Heart right ventricle (tissue), 16 donors: ENCODE measurements at regions not wholly inside any gene's neighbourhood (a gene's known extent, or its start where the extent isn't known, plus 50 kb on each side); places are given as distances from the start of the nearest gene placed in this dataset.
A peak's percentile ranks its signal among the peaks of the same experiment; 100 is the strongest.

ENCODE experiments used
- ATAC-seq, 8 donors: fragments of 200-7000 bp; cut with Tn5 transposase; one replicate each; pipeline ENCODE4 v1.9.1; 2020; ENCODE audit warnings: mild to moderate bottlenecking in 8 of 8, moderate library complexity in 8 of 8, moderate number of reproducible peaks in 1 of 8
- DNase-seq, 2 donors: peaks; one replicate each; pipeline ENCODE4 v3.0.0-alpha.2; 2020
- H3K27ac ChIP-seq, 10 donors: fragments of 200-600 bp; sonication (generic) in 2 of 10; one replicate each; pipeline versions ENCODE4 v1.5.0 to v1.8.0; 2020 to 2022; ENCODE audit warnings: mild to moderate bottlenecking in 3 of 10
- H3K27me3 ChIP-seq, 7 donors: fragments of 200-600 bp; one replicate each; pipeline ENCODE4 v1.8.0; 2021 to 2022; ENCODE audit warnings: mild to moderate bottlenecking in 2 of 7
- H3K36me3 ChIP-seq, 9 donors: fragments of 200-600 bp; sonication (generic) in 1 of 9; one replicate each; pipeline versions ENCODE4 v1.5.0 to v1.8.0; 2020 to 2022; ENCODE audit warnings: mild to moderate bottlenecking in 2 of 9
- H3K4me1 ChIP-seq, 9 donors: fragments of 200-600 bp; sonication (generic) in 1 of 9; one replicate each; pipeline versions ENCODE4 v1.5.0 to v1.8.0; 2020 to 2022; ENCODE audit warnings: mild to moderate bottlenecking in 4 of 9
- H3K4me3 ChIP-seq, 10 donors: fragments of 200-600 bp; sonication (generic) in 2 of 10; one replicate each; pipeline versions ENCODE4 v1.5.0 to v1.8.0; 2020 to 2022; ENCODE audit warnings: mild to moderate bottlenecking in 7 of 10, moderate library complexity in 2 of 10
- H3K9me3 ChIP-seq, 11 donors: fragments of 200-600 bp in 10 of 11; sonication (generic) in 2 of 11; one replicate each; pipeline versions ENCODE4 v1.5.0 to v1.8.0; 2013 to 2022; ENCODE audit warnings: mild to moderate bottlenecking in 2 of 11, control low read depth in 1 of 11, moderate library complexity in 1 of 11
- CTCF ChIP-seq, 9 donors: fragments of 200-600 bp; sonication (generic) in 2 of 9; IDR thresholded peaks; one replicate each; pipeline versions ENCODE4 v1.5.0 to v1.8.0; 2021 to 2022; ENCODE audit warnings: antibody characterized with exemption in 9 of 9, mild to moderate bottlenecking in 5 of 9, moderate library complexity in 1 of 9
- WGBS, 2 donors: extraction: QIAGEN DNeasy Blood & Tissue Kit; methylation state at CpG; one replicate each; pipeline ENCODE4 v1.1.7; 2013; ENCODE audit warnings: inconsistent platforms in 1 of 2; 5-methylcytosine and 5-hydroxymethylcytosine counted together
- intact Hi-C, 10 donors: fragments of 100-400 bp; cut with DNase I; formaldehyde crosslinking; loops; one replicate each; pipeline versions ENCODE4 v1.11.1 to v1.14.2; 2022
- donor health status: Arrhythmogenic right ventricular cardiomyopathy.
- donor health status: ischemic (EF 13 %, LVEDD 7.1; RV severe dilation, severe dysfunction).
- donor health status: healthy with polysubstance abuse.
- donor health status: DM: no; HTN: yes; CAD: no.
- donor health status: DM: no; HTN: no; CAD: no.
- donor health status: ischemic (EF 25% LVEDD 6.9; RV normal size, moderate dysfunction).
- donor health status: ischemic (EF 25% LVEDD 5.7; RV mildly dilated, moderate dysfunction).
- donor health status: healthy.
- donor health status: DM: yes; HTN: yes; CAD: no.
- donor health status: Ischemic cardiomyopathy.
- donor health status: ischemic (EF 35%, LVEDD 5.7; RV mildly dilated, moderate dysfunction).
- donor health status: nonischemic (EF 11% LVEDD 7.7; RV severe dilation, severe dysfunction).
- donor health status: DM: yes; HTN: yes; CAD: no.
- donor health status: PGD.
- donor health status: ischemic (EF 29% LVEDD 5.4; RV normal size, mild dysfunction).
- donor health status: nonischemic (EF 23%, LVEDD 6.1; RV moderate dilation, normal function).

GRCh38 chr22:27168681-27169080 lies 511.3 kb downstream of the MIAT start:
- WGBS, 2 donors, result 73 to 85% methylated on average over 3 of the region's 3 CpGs
- intact Hi-C loops, result no loop called here
- no peaks in the 10 kb centered on the region for H3K36me3 ChIP-seq
- peaks cover 0 to 4% (median 0%) of the 10 kb centered on the region in 9 donors for H3K4me1 ChIP-seq
- no peak overlapping the region for H3K27ac ChIP-seq
- TF ChIP-seq CTCF (IDR thresholded peaks at IDR 0.05), result no peak
- H3K4me3 ChIP-seq, result no peak overlapping the region
- no peaks in the 10 kb centered on the region for H3K9me3 ChIP-seq
- DNase-seq (no peak), ATAC-seq (no peak)
- H3K27me3 ChIP-seq, result peaks cover 0 to 28% (median 10%) of the 10 kb centered on the region in 7 donors

GRCh38 chr22:27170491-27170890 lies 513.1 kb downstream of the MIAT start:
- Histone ChIP-seq H3K4me1 (peaks cover 0 to 4% (median 0%) of the 10 kb centered on the region in 9 donors), H3K27ac (no peak overlapping the region), H3K4me3 (no peak overlapping the region), H3K36me3 (no peaks in the 10 kb centered on the region), H3K9me3 (no peaks in the 10 kb centered on the region), H3K27me3 (peaks cover 0 to 37% (median 24%) of the 10 kb centered on the region in 7 donors)
- DNase-seq, result no peak
- ATAC-seq, result peak in 2 of 8 donors; percentile 41 to 42
- no peak for TF ChIP-seq CTCF (IDR thresholded peaks at IDR 0.05)
- intact Hi-C loops, result no loop called here
- WGBS, 2 donors, result 43 to 58% methylated on average over 4 of the region's 4 CpGs

GRCh38 chr22:27171212-27171611 lies 513.8 kb downstream of the MIAT start:
- no peak overlapping the region for H3K4me3 ChIP-seq
- H3K9me3 ChIP-seq, result no peaks in the 10 kb centered on the region
- DNase-seq (no peak), ATAC-seq (no peak)
- intact Hi-C loops, result no loop called here
- no peaks in the 10 kb centered on the region for H3K36me3 ChIP-seq
- 95 to 97% methylated on average over 2 of the region's 2 CpGs for WGBS, 2 donors
- no peak overlapping the region for H3K27ac ChIP-seq
- H3K4me1 ChIP-seq, result peaks cover 0 to 4% (median 0%) of the 10 kb centered on the region in 9 donors
- peaks cover 0 to 39% (median 25%) of the 10 kb centered on the region in 7 donors for H3K27me3 ChIP-seq
- TF ChIP-seq CTCF (IDR thresholded peaks at IDR 0.05), result no peak

- ATAC-seq, result peak in 2 of 8 donors; percentile 41 to 48
These were observed 516.1 kb downstream of the MIAT start for GRCh38 chr22:27173530-27173929.

More at GRCh38 chr22:27173530-27173929, 516.1 kb downstream of the MIAT start:
- peaks cover 0 to 4% (median 0%) of the 10 kb centered on the region in 9 donors for H3K4me1 ChIP-seq
- H3K9me3 ChIP-seq, result no peaks in the 10 kb centered on the region
- no peaks in the 10 kb centered on the region for H3K36me3 ChIP-seq
- no peak for DNase-seq
- H3K27me3 ChIP-seq, result peaks cover 0 to 44% (median 31%) of the 10 kb centered on the region in 7 donors
- no peak for TF ChIP-seq CTCF (IDR thresholded peaks at IDR 0.05)
- no peak overlapping the region for H3K27ac ChIP-seq
- intact Hi-C loops, result no loop called here
- H3K4me3 ChIP-seq, result no peak overlapping the region
- WGBS, 2 donors, result 47 to 51% methylated on average over 5 of the region's 5 CpGs
